GM21723 (cell line): ENCODE measurements at regions not wholly inside any gene's neighbourhood (a gene's known extent, or its start where the extent isn't known, plus 50 kb on each side); places are given as distances from the start of the nearest gene placed in this dataset.
"Not testable (repeated sequence)": the region's sequence is repeated elsewhere in the genome, so short reads cannot be mapped to it uniquely, and the experiment has no call there.

Source experiments
- ATAC-seq: cut with Tn5 transposase; IDR thresholded peaks from one replicate; pipeline ENCODE4 v1.9.1; 2021; ENCODE audit warnings: mild to moderate bottlenecking, moderate library complexity; ENCODE audit not compliant: unreplicated experiment

DNA sequence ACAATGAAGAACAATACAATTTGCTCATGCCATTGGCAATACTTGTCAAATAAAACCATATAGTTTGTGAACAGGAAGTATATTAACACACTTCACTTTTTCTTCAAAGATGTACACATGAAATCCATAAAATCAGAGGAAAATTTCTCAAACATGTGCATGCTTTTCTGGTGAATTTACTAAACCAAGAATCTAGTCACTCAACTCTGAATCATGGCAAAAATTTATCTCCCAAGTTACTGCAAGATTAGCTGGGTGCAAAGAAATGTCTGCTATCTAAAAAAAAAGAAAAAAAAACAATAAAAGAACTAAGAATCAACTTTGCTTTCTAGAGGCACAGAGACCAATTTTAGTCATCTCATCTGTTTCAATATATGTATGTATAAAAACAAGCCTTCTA, 419.2 kb downstream of the NR4A2 start:
- ATAC-seq: no peak

DNA sequence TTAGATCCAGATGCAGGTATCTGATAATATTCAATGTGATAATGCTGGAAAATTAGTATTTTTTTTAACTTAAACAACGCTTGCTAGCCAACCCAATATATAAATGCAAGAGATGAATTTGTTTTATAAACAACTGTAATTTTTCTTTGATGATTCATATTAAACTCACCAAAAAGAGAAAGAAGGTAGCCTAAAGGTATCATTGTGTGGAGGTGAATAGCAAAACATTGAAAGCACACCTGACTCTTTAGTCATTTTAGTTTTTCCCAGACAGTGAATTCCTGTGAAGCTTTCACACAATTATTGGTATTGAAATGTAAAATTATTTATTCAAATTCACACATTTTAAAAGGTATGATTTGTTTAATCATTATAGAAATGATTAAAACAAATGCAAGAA, 424.0 kb downstream of the NR4A2 start:
- no peak for ATAC-seq

DNA sequence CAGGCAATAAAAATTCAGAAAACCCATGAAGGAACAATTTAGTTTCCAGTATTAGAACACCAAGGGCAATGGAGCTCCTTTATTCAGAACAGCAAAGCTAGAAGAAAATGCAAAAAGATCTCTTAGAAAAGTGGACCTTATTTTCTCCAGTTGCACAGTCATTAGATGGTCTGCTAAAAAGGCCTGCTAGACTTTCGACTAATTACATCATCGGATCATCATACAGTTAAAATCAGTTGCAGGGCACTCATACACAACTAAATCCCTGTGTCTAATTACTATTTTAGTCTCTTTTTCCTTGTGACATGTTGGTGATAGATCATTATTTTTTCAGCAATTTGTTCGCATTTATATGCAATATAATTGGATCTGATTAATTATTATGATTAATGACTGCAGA, 425.3 kb downstream of the NR4A2 start:
- no peak for ATAC-seq

DNA sequence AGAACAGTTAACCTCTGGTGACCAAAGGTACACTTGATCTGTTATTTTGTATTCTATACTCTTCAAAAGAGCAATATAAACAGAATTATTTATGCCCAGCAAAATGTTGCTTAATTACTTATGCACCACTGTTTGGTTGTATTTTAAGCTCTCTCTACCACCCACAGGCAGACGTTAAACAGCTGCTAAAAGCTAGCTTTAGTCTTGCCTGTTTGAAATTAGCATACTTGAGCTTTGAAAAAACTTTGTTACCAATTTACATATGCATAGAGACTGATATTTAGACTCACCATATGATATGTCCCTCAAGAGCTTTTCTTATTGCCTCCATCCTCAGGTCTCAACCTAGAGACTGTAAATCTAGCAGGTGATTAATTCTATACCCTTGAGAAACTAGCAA, 426.9 kb downstream of the NR4A2 start:
- ATAC-seq: no peak

DNA sequence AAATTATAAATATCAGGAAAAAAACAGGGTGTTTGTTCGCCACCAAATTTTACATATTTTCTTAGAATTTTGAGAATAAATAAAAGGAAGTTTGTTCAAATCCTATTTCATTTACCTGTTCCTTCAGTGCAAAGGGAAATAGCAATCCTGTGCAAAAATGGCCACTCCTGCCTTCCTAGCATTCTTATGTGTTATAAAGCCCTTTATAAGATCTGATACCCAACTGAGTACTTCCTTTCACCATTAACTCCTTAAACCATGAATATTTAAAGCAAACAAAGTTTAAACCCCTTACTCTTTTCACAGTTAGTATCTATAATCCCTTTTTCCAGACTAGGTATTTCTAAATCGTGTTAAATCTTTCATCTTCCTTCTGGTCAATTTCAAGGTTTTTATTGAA, 427.8 kb downstream of the NR4A2 start:
- ATAC-seq: no peak

DNA sequence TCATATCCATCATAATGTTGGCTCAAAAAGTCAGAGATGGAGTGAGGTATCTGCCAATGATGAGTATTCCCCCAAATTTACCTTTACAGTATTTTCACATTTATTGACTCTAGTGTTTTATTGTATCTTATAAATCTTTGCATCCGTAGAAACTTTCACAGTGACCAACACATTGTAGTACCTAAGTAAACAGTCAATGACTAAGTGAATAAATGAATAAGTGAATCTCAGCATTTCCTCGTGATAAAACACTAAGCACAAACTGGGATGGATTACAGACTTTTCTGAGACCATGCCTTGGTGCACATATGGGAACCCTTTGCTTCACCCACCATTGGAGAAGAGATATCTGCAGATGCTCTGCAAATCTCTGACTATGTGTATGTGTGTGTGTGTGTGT, 429.9 kb downstream of the NR4A2 start:
- ATAC-seq: no peak

DNA sequence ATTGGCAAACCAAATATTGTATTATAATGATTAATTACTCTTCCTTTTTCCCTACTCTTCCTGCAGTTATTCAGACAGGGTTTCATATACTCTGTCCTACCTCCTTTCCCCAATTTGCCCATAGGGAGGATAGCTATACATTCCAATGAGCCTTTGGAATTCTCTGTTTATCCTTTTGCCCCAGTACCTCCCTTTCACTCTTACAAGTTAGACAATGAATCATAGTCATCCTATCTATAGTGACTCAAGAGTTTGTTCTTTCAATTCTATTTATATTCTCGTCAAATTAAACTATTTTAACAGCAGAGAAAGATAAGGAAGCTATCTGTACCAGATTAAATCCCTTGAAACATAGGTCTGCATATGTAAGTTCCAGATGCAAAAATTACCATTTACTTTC, 437.5 kb downstream of the NR4A2 start:
- no peak for ATAC-seq

DNA sequence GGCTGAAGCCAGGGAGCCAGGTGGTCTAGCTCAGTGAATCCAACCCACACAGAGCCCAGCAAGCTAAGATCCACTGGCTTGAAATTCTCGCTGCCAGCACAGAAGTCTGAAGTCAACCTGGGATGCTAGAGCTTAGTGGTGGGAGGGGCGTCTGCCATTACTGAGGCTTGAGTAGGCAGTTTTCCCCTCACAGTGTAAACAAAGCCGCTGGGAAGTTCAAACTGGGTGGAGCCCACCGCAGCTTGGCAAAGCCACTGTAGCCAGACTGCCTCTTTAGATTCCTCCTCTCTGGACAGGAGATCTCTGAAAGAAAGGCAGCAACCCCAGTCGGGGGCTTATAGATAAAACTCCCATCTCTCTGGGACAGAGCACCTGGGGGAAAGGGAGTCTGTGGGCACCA, 452.1 kb downstream of the NR4A2 start:
- ATAC-seq: not testable (repeated sequence)

DNA sequence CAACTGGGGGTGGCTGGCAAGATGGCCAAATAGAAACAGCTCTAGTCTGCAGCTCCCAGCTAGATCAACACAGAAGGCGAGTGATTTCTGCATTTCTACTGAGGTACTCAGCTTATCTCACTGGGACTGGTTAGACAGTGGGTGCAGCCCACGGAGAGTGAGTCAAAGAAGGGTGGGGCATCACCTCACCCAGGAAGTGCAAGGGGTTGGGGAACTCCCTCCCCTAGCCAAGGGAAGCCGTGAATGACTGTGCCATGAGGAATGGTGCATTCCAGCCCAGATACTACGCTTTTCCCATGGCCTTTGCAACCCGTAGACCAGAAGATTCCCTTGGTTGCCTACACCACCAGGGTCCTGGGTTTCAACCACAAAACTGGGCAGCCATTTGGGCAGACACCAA, 452.6 kb downstream of the NR4A2 start:
- not testable (repeated sequence) for ATAC-seq

DNA sequence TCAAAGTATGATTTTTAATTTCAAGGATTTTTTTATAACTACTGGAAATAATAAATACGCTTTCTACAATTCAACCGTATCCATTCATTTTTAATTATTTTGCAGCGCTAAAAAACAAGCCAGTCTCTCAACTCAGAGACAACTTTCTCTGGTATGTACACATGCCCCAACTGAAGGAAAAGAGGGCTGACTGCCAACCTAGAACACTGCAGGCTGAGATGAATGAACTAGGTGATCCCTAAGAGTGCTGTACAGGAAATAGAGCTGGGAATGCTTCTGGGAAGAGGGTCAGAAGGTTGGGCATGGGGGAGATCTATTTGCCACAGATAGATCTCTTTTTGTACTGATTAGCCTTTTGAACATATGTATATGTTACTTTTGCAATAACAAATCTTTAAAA, 460.1 kb downstream of the NR4A2 start:
- ATAC-seq: no peak

DNA sequence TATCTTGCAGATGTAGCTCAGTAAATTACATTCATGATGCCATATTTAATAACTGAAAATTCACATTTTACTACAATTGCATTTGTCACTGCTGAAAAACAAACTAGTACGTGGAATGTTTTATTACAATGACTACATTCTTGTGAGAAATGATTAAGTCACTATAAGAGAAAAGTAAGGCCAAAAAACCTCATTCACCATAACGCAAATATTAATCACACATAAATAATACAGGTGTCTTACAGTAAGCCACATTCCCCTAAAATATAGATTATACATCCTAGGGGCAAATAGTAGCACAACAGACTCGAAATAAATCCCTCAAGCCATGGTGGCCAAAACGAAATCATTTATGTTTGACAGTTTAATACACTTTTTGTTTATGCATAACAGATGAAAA, 460.6 kb downstream of the NR4A2 start:
- no peak for ATAC-seq

DNA sequence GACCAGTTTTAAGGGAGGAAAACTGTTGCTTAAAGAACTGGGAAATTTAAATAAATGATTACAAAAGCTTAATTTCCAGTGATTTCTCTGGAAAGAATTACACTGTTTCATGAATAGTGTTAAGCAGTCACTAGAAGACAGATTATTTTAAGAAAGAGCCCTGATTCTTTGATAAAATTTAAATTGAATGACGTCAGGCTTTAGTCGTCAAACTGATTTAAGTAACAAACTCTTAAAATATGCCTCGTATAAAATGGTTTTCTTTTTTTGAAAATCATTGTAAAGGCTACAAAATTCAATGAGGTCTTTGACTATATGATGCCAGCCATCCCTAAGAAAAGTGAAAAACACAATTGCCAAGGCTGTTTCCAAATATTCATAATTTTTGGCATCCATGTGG, 465.0 kb downstream of the NR4A2 start:
- no peak for ATAC-seq

DNA sequence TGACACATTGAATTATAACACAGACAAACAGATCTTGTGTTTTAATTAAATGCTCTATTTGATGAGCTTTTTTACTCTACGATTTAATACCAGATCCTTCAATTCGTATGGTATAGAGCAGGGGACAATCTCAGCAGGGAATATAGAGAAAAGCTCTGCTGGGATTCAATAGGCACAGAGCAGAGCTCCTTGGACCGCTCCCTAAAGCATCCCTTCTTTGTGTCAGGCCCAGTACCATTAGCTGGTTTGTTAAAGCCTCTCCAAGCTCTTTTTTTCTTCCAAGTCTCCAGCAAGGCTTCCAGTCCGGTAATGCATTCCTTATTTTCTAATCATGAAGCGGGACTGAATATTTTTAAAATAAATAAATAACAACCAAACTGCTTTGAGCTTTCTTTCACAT, 466.0 kb downstream of the NR4A2 start:
- ATAC-seq: no peak

DNA sequence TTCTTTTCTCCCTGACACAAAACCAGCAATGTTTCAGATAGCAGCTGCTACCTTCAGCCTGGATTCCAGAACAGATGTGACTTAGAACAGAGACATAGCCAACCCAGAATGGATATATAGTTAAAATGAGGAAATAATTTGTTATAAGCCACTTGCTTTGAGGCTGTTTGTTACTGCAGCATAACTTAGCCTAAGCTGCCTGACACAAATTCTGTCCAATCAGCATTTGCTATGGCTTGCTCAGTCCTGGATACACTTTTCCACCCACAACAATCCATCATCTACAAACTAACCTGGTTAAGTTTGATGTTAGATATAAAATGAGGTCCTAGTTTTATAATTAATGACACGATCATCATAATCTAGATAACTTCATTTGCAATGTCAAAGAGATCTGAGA, 480.4 kb downstream of the NR4A2 start:
- ATAC-seq: no peak

DNA sequence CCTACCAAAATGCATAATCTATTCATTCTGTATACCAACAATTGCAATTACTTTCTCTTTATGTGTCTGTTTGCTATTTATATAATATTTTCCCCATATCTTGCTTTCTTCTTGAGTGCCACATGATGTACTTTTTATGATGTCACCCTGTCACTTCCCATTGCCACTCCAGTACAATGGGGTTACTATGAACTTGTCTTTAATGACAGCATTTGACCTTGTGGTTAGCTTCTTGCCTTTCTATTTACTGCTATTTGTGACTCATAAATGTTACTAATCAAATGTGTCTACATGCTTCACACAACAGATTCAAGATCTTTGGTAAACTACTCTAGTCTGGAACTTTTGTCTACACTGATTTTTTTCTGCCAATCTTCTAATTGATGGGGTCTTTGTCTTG, 486.3 kb downstream of the NR4A2 start:
- no peak for ATAC-seq

DNA sequence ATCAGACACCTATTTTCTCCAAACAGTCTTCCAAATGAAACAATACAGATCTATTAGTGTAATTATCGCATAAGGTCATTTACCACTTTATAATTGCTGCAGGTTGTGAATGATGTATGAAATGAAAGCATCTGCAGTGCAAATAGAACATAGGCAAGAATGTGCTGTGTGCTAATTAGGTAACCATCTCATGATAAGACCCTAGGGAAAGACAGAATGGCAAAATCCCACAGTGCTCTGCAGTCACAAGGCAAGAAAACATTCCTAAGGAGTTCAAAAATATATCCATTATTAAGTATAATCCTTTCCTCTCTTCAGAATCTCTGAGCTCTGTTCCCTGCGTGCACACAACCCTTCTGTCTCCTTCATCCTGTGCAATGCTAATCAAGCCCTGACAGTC, 488.1 kb downstream of the NR4A2 start:
- no peak for ATAC-seq

DNA sequence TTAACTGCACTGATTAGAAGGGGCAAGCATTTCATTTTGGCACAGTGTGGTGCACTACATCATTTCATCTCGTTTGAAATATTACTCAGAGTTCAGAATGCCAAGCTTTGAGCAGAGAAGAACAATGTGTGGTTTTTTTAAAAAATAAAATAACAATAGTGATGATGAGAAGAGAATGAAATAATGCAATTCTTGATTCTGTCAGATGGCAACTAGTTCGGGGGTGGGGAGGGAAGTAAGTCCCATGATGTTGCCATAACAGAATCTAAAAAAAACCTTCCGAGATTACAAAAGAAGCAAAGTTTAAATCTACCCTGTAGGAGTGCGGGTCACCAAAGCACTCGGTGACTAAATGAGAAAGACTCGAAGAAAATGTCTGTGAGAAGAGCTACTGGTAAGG, 490.4 kb downstream of the NR4A2 start:
- no peak for ATAC-seq

DNA sequence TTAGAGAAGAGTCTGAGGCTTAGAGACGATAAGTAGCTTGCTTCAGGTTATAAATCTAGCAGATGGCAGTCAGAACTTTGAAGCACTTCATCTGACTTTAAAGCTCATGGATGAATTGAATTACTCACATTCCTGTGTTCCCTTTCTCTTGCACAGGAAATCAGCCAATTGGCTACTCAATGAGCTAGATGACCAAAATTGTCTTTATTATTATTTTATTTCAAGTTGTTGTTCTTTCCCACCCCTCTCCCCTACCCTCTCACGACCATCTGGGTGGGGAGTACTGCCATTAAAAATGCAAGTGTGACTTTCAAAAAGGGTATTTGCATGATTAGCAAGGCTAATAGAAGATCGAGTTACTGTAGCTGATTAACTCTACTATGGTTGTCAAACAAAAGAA, 491.1 kb downstream of the NR4A2 start:
- no peak for ATAC-seq

DNA sequence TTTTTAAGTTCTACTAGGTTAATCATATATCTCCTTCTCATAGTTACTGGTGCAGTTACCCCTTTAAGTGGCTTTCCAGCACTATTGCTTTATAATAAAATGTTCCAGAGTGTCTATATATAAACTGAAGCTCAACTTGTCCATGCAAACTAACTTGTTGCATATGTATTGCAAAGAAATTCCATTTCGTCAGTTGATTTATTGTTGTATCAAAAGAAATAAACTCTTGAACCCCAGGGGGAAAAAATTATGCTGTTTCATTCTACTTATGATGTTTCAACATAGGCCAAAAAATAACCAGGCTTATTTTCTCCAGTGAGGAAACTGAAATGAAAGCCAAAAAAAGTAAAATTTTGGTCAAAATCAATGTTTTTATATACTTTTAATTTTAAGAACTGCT, 491.9 kb downstream of the NR4A2 start:
- ATAC-seq: no peak

DNA sequence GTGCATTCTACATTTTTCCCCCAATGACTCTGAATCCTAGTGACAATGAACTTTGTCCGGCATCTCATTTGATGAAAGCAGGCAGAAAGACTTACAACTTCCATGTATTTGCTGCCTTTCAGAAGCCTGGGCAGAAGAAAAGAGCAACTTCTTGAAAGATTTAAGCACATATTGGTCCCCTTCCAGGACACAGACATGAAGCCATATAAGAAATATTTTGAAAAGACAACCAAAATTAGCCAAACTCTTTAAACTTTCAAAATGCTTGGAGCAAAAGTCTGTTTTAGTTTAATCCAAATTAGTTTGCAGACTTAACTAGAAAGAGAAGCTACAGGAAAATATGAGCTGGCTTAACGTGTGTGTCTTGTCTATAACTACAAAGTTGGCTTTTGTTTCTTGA, 492.5 kb downstream of the NR4A2 start:
- ATAC-seq: no peak

DNA sequence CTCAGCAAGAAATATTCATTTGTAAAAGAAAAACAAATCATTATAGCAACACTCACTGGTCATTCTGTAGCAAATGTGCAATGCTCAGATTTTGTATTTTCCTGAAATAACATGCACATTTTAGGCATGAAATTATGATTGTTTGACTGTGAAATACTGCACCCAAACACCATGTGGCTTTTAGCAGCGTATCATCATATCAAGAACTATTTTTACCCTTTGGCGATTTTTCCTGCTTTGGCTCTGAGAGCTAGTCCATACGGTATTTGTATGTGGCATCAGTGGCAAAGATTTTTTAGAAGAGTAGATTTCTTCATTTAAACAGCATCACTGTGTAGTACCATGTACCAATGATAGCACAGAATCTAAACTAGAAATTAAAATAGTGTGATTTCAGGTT, 493.1 kb downstream of the NR4A2 start:
- ATAC-seq: no peak

DNA sequence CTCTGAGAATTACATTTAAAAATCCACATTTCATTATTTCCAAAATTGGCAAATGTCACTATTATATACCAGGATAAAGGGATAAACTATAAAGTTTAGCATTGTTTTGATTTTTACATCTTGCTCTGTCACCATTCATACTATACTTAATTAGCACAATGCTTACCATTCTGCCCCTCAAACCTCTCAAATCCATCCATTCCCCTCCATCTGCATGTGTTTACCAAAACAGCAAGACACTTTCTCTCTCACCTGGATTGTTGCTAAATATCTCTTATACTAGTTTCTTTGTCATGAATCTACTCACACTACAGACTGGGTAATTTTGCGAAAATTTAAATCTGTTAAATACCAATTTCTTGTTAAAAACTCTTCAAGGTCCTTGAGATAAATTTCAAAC, 496.1 kb downstream of the NR4A2 start:
- no peak for ATAC-seq

DNA sequence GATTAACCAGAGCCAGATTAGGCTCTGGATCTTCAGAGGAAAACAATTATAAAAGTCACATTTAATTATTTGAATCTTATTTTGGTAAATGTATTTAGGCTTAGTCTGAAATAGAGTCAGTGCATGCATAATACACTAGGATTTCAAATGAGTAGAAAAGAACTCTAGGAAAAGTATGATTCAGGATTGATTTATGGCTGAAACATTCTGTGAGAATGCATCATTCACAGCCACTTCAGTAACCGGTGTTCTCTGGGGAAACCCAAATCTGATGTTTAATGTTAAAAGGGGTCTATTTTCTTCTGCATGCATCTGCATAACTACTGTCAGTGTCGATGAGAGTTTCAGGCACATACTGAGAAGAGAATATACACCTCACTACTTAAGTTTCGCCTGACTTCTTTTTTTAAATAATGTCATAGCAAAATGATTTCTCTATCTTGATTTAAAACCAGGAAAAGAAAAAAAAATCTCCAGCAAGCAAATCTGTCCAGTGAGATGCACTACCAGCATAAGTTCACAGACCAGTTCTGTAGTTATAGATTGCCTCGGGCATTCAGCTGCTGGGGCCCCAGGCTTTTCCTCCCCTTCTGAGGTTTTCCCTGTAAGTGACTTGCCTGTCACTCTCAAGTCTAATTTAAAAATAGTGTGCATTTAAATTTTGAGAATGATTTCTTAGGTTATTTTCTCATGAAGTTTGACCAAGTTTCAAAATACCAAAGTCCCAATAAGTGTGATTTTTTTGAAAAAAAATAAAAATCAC, 501.5 kb downstream of the NR4A2 start:
- no peak for ATAC-seq
